Esophagus squamous epithelium (tissue), 4 donors: ENCODE measurements at regions not wholly inside any gene's neighbourhood (a gene's known extent, or its start where the extent isn't known, plus 50 kb on each side); places are given as distances from the start of the nearest gene placed in this dataset.

Source experiments
- CTCF ChIP-seq, 6 experiments: fragments of 450-650 bp in 4 of 6; fragments of 200-600 bp in 2 of 6; sonication (generic) in 2 of 6; IDR thresholded peaks; one replicate each; pipeline ENCODE4 v1.5.1; 2016 to 2019; ENCODE audit warnings: antibody characterized with exemption in 6 of 6, mild to moderate bottlenecking in 4 of 6, moderate library complexity in 4 of 6
- POLR2A ChIP-seq, 4 donors: fragments of 450-650 bp; IDR thresholded peaks; one replicate each; pipeline ENCODE4 v1.6.1; 2017; ENCODE audit warnings: antibody characterized with exemption in 4 of 4, mild to moderate bottlenecking in 4 of 4, moderate library complexity in 3 of 4

GRCh38 chr9:105978826-105979225 is 284.5 kb downstream of the TMEM38B start:
- TF ChIP-seq CTCF (IDR thresholded peaks at IDR 0.05) (no peak), POLR2A (IDR thresholded peaks at IDR 0.05) (no peak)
